ENCODE measurements at regions not wholly inside any gene's neighbourhood (a gene's known extent, or its start where the extent isn't known, plus 50 kb on each side); places are given as distances from the start of the nearest gene placed in this dataset.

- no peak for DNase-seq
- H3K4me1 ChIP-seq (ENCODE audit: control insufficient read depth, insufficient read depth, low read length, poor library complexity, severe bottlenecking): no peaks in the 10 kb centered on the region
- H3K27ac ChIP-seq (ENCODE audit: insufficient read depth, low read length, poor library complexity, severe bottlenecking): no peak overlapping the region
- no peak overlapping the region for H3K4me3 ChIP-seq (ENCODE audit: insufficient read depth, low read depth, low read length, poor library complexity, severe bottlenecking)
- H3K9me3 ChIP-seq (ENCODE audit: control insufficient read depth, low read length): no peaks in the 10 kb centered on the region
- H3K27me3 ChIP-seq (replicated peaks; ENCODE audit: control insufficient read depth, insufficient read depth, low read length, poor library complexity, severe bottlenecking): no peaks in the 10 kb centered on the region
- no peaks in the 10 kb centered on the region for H3K36me3 ChIP-seq (ENCODE audit: control insufficient read depth, insufficient read depth, low read length)
Measured at GRCh38 chr4:114156371-114156770, 176.9 kb upstream of the ARSJ start.

- no peaks in the 10 kb centered on the region for H3K27me3 ChIP-seq (replicated peaks; ENCODE audit: control insufficient read depth, insufficient read depth, low read length, poor library complexity, severe bottlenecking)
- no peak overlapping the region for H3K4me3 ChIP-seq (ENCODE audit: insufficient read depth, low read depth, low read length, poor library complexity, severe bottlenecking)
- no peak for DNase-seq
- no peak overlapping the region for H3K27ac ChIP-seq (ENCODE audit: insufficient read depth, low read length, poor library complexity, severe bottlenecking)
- no peaks in the 10 kb centered on the region for H3K36me3 ChIP-seq (ENCODE audit: control insufficient read depth, insufficient read depth, low read length)
- H3K9me3 ChIP-seq (ENCODE audit: control insufficient read depth, low read length): no peaks in the 10 kb centered on the region
- no peaks in the 10 kb centered on the region for H3K4me1 ChIP-seq (ENCODE audit: control insufficient read depth, insufficient read depth, low read length, poor library complexity, severe bottlenecking)
Measured at GRCh38 chr4:114161809-114162208, 182.4 kb upstream of the ARSJ start.

- H3K36me3 ChIP-seq (ENCODE audit: control insufficient read depth, insufficient read depth, low read length): no peaks in the 10 kb centered on the region
- no peaks in the 10 kb centered on the region for H3K4me1 ChIP-seq (ENCODE audit: control insufficient read depth, insufficient read depth, low read length, poor library complexity, severe bottlenecking)
- H3K27ac ChIP-seq (ENCODE audit: insufficient read depth, low read length, poor library complexity, severe bottlenecking): no peak overlapping the region
- no peak for DNase-seq
- no peak overlapping the region for H3K4me3 ChIP-seq (ENCODE audit: insufficient read depth, low read depth, low read length, poor library complexity, severe bottlenecking)
- H3K27me3 ChIP-seq (replicated peaks; ENCODE audit: control insufficient read depth, insufficient read depth, low read length, poor library complexity, severe bottlenecking): no peaks in the 10 kb centered on the region
- H3K9me3 ChIP-seq (ENCODE audit: control insufficient read depth, low read length): no peaks in the 10 kb centered on the region
Measured at GRCh38 chr4:114163051-114163450, 183.6 kb upstream of the ARSJ start.

GRCh38 chr4:114173968-114174367 lies 194.5 kb upstream of the ARSJ start:
- no peaks in the 10 kb centered on the region for H3K27me3 ChIP-seq (replicated peaks; ENCODE audit: control insufficient read depth, insufficient read depth, low read length, poor library complexity, severe bottlenecking)
- no peak overlapping the region for H3K4me3 ChIP-seq (ENCODE audit: insufficient read depth, low read depth, low read length, poor library complexity, severe bottlenecking)
- H3K27ac ChIP-seq (ENCODE audit: insufficient read depth, low read length, poor library complexity, severe bottlenecking): no peak overlapping the region
- H3K9me3 ChIP-seq (ENCODE audit: control insufficient read depth, low read length): no peaks in the 10 kb centered on the region
- no peaks in the 10 kb centered on the region for H3K4me1 ChIP-seq (ENCODE audit: control insufficient read depth, insufficient read depth, low read length, poor library complexity, severe bottlenecking)
- no peak for DNase-seq
- no peaks in the 10 kb centered on the region for H3K36me3 ChIP-seq (ENCODE audit: control insufficient read depth, insufficient read depth, low read length)

GRCh38 chr4:114177628-114178027 lies 198.2 kb upstream of the ARSJ start:
- no peak overlapping the region for H3K4me3 ChIP-seq (ENCODE audit: insufficient read depth, low read depth, low read length, poor library complexity, severe bottlenecking)

GRCh38 chr4:114178392-114178791 lies 198.9 kb upstream of the ARSJ start:
- Histone ChIP-seq H3K36me3 (ENCODE audit: control insufficient read depth, insufficient read depth, low read length) (no peaks in the 10 kb centered on the region), H3K9me3 (ENCODE audit: control insufficient read depth, low read length) (no peaks in the 10 kb centered on the region), H3K27me3 (replicated peaks; ENCODE audit: control insufficient read depth, insufficient read depth, low read length, poor library complexity, severe bottlenecking) (no peaks in the 10 kb centered on the region), H3K4me1 (ENCODE audit: control insufficient read depth, insufficient read depth, low read length, poor library complexity, severe bottlenecking) (no peaks in the 10 kb centered on the region), H3K4me3 (ENCODE audit: insufficient read depth, low read depth, low read length, poor library complexity, severe bottlenecking) (no peak overlapping the region), H3K27ac (ENCODE audit: insufficient read depth, low read length, poor library complexity, severe bottlenecking) (no peak overlapping the region)
- DNase-seq: no peak

More at GRCh38 chr4:114177628-114178027, 198.2 kb upstream of the ARSJ start:
- no peaks in the 10 kb centered on the region for H3K4me1 ChIP-seq (ENCODE audit: control insufficient read depth, insufficient read depth, low read length, poor library complexity, severe bottlenecking)
- no peak for DNase-seq
- H3K9me3 ChIP-seq (ENCODE audit: control insufficient read depth, low read length): no peaks in the 10 kb centered on the region
- no peak overlapping the region for H3K27ac ChIP-seq (ENCODE audit: insufficient read depth, low read length, poor library complexity, severe bottlenecking)
- H3K27me3 ChIP-seq (replicated peaks; ENCODE audit: control insufficient read depth, insufficient read depth, low read length, poor library complexity, severe bottlenecking): no peaks in the 10 kb centered on the region
- H3K36me3 ChIP-seq (ENCODE audit: control insufficient read depth, insufficient read depth, low read length): no peaks in the 10 kb centered on the region

GRCh38 chr4:114180481-114180880 lies 201.0 kb upstream of the ARSJ start:
- no peaks in the 10 kb centered on the region for H3K4me1 ChIP-seq (ENCODE audit: control insufficient read depth, insufficient read depth, low read length, poor library complexity, severe bottlenecking)
- no peak overlapping the region for H3K27ac ChIP-seq (ENCODE audit: insufficient read depth, low read length, poor library complexity, severe bottlenecking)
- peak in 2 of 3 donors; percentile 2 to 5 for DNase-seq
- no peaks in the 10 kb centered on the region for H3K36me3 ChIP-seq (ENCODE audit: control insufficient read depth, insufficient read depth, low read length)
- peaks cover 3% of the 10 kb centered on the region for H3K27me3 ChIP-seq (replicated peaks; ENCODE audit: control insufficient read depth, insufficient read depth, low read length, poor library complexity, severe bottlenecking)
- no peaks in the 10 kb centered on the region for H3K9me3 ChIP-seq (ENCODE audit: control insufficient read depth, low read length)
- no peak overlapping the region for H3K4me3 ChIP-seq (ENCODE audit: insufficient read depth, low read depth, low read length, poor library complexity, severe bottlenecking)

- DNase-seq: no peak
- Histone ChIP-seq H3K4me3 (ENCODE audit: insufficient read depth, low read depth, low read length, poor library complexity, severe bottlenecking) (no peak overlapping the region), H3K27me3 (replicated peaks; ENCODE audit: control insufficient read depth, insufficient read depth, low read length, poor library complexity, severe bottlenecking) (peaks cover 3% of the 10 kb centered on the region), H3K4me1 (ENCODE audit: control insufficient read depth, insufficient read depth, low read length, poor library complexity, severe bottlenecking) (no peaks in the 10 kb centered on the region), H3K9me3 (ENCODE audit: control insufficient read depth, low read length) (no peaks in the 10 kb centered on the region), H3K27ac (ENCODE audit: insufficient read depth, low read length, poor library complexity, severe bottlenecking) (no peak overlapping the region), H3K36me3 (ENCODE audit: control insufficient read depth, insufficient read depth, low read length) (no peaks in the 10 kb centered on the region)
Measured at GRCh38 chr4:114184901-114185300, 205.5 kb upstream of the ARSJ start.

- Histone ChIP-seq H3K4me1 (ENCODE audit: control insufficient read depth, insufficient read depth, low read length, poor library complexity, severe bottlenecking) (no peaks in the 10 kb centered on the region), H3K9me3 (ENCODE audit: control insufficient read depth, low read length) (no peaks in the 10 kb centered on the region), H3K36me3 (ENCODE audit: control insufficient read depth, insufficient read depth, low read length) (no peaks in the 10 kb centered on the region), H3K27me3 (replicated peaks; ENCODE audit: control insufficient read depth, insufficient read depth, low read length, poor library complexity, severe bottlenecking) (peaks cover 3% of the 10 kb centered on the region), H3K4me3 (ENCODE audit: insufficient read depth, low read depth, low read length, poor library complexity, severe bottlenecking) (no peak overlapping the region), H3K27ac (ENCODE audit: insufficient read depth, low read length, poor library complexity, severe bottlenecking) (no peak overlapping the region)
- DNase-seq: no peak
Measured at GRCh38 chr4:114187592-114187991, 208.1 kb upstream of the ARSJ start.

GRCh38 chr4:114191496-114191895 lies 212.0 kb upstream of the ARSJ start:
- H3K9me3 ChIP-seq (ENCODE audit: control insufficient read depth, low read length): no peaks in the 10 kb centered on the region
- H3K4me3 ChIP-seq (ENCODE audit: insufficient read depth, low read depth, low read length, poor library complexity, severe bottlenecking): no peak overlapping the region
- no peaks in the 10 kb centered on the region for H3K36me3 ChIP-seq (ENCODE audit: control insufficient read depth, insufficient read depth, low read length)
- H3K4me1 ChIP-seq (ENCODE audit: control insufficient read depth, insufficient read depth, low read length, poor library complexity, severe bottlenecking): no peaks in the 10 kb centered on the region
- no peak for DNase-seq
- H3K27me3 ChIP-seq (replicated peaks; ENCODE audit: control insufficient read depth, insufficient read depth, low read length, poor library complexity, severe bottlenecking): no peaks in the 10 kb centered on the region
- no peak overlapping the region for H3K27ac ChIP-seq (ENCODE audit: insufficient read depth, low read length, poor library complexity, severe bottlenecking)

GRCh38 chr4:114192854-114193253 lies 213.4 kb upstream of the ARSJ start:
- H3K4me3 ChIP-seq (ENCODE audit: insufficient read depth, low read depth, low read length, poor library complexity, severe bottlenecking): no peak overlapping the region
- no peak for DNase-seq
- no peaks in the 10 kb centered on the region for H3K4me1 ChIP-seq (ENCODE audit: control insufficient read depth, insufficient read depth, low read length, poor library complexity, severe bottlenecking)
- H3K27ac ChIP-seq (ENCODE audit: insufficient read depth, low read length, poor library complexity, severe bottlenecking): no peak overlapping the region
- H3K36me3 ChIP-seq (ENCODE audit: control insufficient read depth, insufficient read depth, low read length): no peaks in the 10 kb centered on the region
- no peaks in the 10 kb centered on the region for H3K27me3 ChIP-seq (replicated peaks; ENCODE audit: control insufficient read depth, insufficient read depth, low read length, poor library complexity, severe bottlenecking)
- H3K9me3 ChIP-seq (ENCODE audit: control insufficient read depth, low read length): no peaks in the 10 kb centered on the region
